Nephron progenitor cell (in vitro differentiated cells): ENCODE measurements at regions not wholly inside any gene's neighbourhood (a gene's known extent, or its start where the extent isn't known, plus 50 kb on each side); places are given as distances from the start of the nearest gene placed in this dataset.

Source experiments
- DNase-seq: peaks from one replicate; pipeline ENCODE4 v3.0.0; 2021
- H3K27ac Mint-ChIP-seq: 2 replicates; pipeline ENCODE4 v1.8.0; 2021; ENCODE audit warnings: mild to moderate bottlenecking, moderate library complexity, mixed read lengths
- H3K27me3 Mint-ChIP-seq: 2 replicates; pipeline ENCODE4 v1.8.0; 2021; ENCODE audit warnings: mild to moderate bottlenecking, low read depth, mixed read lengths; ENCODE audit not compliant: poor library complexity
- H3K36me3 Mint-ChIP-seq: 2 replicates; pipeline ENCODE4 v1.8.0; 2021; ENCODE audit warnings: low read depth, mixed read lengths
- H3K4me1 Mint-ChIP-seq: 2 replicates; pipeline ENCODE4 v1.8.0; 2021; ENCODE audit warnings: mixed read lengths
- H3K4me3 Mint-ChIP-seq: 2 replicates; pipeline ENCODE4 v1.8.0; 2021; ENCODE audit warnings: mild to moderate bottlenecking, moderate library complexity, mixed read lengths
- H3K9me3 Mint-ChIP-seq: 2 replicates; pipeline ENCODE4 v1.8.0; 2021; ENCODE audit warnings: mild to moderate bottlenecking, moderate library complexity, mixed read lengths
- CTCF ChIP-seq: fragments of 200-600 bp; sonication (generic); IDR thresholded peaks from 2 replicates; pipeline ENCODE4 v1.5.0; 2021; ENCODE audit warnings: antibody characterized with exemption

DNA sequence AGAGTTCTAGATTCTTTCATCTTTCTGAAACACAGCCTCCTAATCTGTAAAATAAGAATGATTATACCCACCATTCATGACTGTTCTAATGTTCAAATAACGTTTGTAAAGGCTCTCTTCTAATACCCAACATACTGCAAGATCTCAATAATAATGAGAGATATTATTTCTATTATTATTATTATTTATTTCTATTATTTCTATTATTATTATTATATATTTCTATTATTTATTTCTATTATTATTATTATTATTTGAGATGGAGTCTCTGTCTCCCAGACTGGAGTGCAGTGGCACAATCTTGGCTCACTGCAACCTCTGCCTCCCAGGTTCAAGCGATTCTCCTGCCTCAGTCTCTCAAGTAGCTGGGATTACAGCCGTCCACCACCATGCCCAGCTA lies 395.5 kb downstream of the EFNB2 start:
- H3K9me3 Mint-ChIP-seq = peaks cover 12% of the 10 kb centered on the region
- H3K4me1 Mint-ChIP-seq = peaks cover 16% of the 10 kb centered on the region
- H3K36me3 Mint-ChIP-seq = peaks cover 5% of the 10 kb centered on the region
- H3K27ac Mint-ChIP-seq = no peak overlapping the region
- no peak overlapping the region for H3K4me3 Mint-ChIP-seq
- no peak for DNase-seq
- no peaks in the 10 kb centered on the region for H3K27me3 Mint-ChIP-seq
- no peak for TF ChIP-seq CTCF

DNA sequence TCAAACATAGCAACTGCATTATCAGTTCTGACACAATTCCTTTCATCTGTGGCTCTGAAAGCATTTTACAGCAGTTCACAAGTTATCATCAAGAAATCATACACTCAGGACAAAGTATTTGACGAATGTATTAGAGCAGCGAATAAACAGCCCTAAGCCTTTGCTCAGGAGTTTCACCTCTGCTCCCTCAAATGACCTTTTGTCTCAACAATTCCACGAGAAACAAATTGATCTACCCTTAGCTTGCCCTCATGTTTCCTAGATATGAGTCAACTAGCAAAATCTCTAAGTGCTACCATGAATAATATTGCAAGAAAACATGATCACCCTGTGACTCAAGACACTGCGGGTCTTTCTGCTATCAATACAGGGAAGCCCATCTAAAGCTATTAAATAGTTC lies 396.1 kb downstream of the EFNB2 start:
- H3K4me1 Mint-ChIP-seq = peaks cover 10% of the 10 kb centered on the region
- no peak for TF ChIP-seq CTCF
- no peak overlapping the region for H3K4me3 Mint-ChIP-seq
- H3K27me3 Mint-ChIP-seq = no peaks in the 10 kb centered on the region
- H3K9me3 Mint-ChIP-seq = peaks cover 16% of the 10 kb centered on the region
- DNase-seq = no peak
- peaks cover 8% of the 10 kb centered on the region for H3K36me3 Mint-ChIP-seq
- no peak overlapping the region for H3K27ac Mint-ChIP-seq

DNA sequence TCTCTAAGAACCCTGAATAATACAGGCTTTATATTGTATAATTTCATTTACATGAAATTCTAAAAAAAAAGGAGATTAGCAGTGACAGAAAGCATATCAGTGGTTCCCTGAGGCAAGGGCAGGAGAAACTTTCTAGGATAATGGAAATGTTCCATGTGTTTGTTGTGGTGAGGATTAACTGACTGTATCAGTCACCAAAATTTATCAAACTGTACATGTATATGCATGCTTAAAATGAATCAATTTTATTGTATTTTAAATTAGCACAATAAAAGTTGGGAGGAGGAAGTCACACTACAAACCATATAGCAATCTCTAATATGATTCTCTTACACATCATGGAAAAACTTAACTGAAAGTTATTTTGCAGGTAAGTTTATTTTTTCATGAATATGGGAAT lies 396.8 kb downstream of the EFNB2 start:
- no peak overlapping the region for H3K4me3 Mint-ChIP-seq
- no peaks in the 10 kb centered on the region for H3K27me3 Mint-ChIP-seq
- H3K4me1 Mint-ChIP-seq = peaks cover 5% of the 10 kb centered on the region
- no peak for DNase-seq
- peaks cover 24% of the 10 kb centered on the region for H3K9me3 Mint-ChIP-seq
- no peak for TF ChIP-seq CTCF
- H3K27ac Mint-ChIP-seq = no peak overlapping the region
- H3K36me3 Mint-ChIP-seq = peaks cover 15% of the 10 kb centered on the region

GRCh38 chr13:106133025-106133424 lies 402.4 kb downstream of the EFNB2 start:
- TF ChIP-seq CTCF = no peak
- H3K27ac Mint-ChIP-seq = no peak overlapping the region

DNA sequence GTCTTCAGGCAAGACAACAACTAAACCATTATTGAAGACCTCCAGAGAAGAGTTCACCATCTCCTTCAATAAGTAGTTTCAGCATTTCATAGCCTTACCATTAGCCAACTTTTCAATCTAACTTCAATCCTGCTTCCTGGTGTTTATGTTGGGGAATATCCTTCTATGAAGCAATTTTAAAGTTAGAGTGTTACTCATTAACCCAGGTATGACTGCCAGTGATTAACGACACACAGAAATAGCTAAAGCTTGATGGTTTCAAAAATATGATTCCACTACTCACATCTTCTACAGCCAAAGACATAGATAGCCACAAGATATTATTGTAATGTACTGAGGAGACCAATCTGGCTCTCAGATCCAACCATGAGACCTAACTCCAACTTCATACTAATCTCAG lies 403.2 kb downstream of the EFNB2 start:
- no peak for DNase-seq
- Mint-ChIP-seq H3K4me1 (no peaks in the 10 kb centered on the region), H3K4me3 (no peak overlapping the region), H3K27me3 (no peaks in the 10 kb centered on the region), H3K36me3 (peaks cover 36% of the 10 kb centered on the region), H3K27ac (no peak overlapping the region), H3K9me3 (peaks cover 58% of the 10 kb centered on the region)
- no peak for TF ChIP-seq CTCF

More at GRCh38 chr13:106133025-106133424, 402.4 kb downstream of the EFNB2 start:
- Mint-ChIP-seq H3K4me3 (no peak overlapping the region), H3K9me3 (peaks cover 55% of the 10 kb centered on the region), H3K27me3 (no peaks in the 10 kb centered on the region), H3K4me1 (no peaks in the 10 kb centered on the region), H3K36me3 (peaks cover 31% of the 10 kb centered on the region)
- no peak for DNase-seq

DNA sequence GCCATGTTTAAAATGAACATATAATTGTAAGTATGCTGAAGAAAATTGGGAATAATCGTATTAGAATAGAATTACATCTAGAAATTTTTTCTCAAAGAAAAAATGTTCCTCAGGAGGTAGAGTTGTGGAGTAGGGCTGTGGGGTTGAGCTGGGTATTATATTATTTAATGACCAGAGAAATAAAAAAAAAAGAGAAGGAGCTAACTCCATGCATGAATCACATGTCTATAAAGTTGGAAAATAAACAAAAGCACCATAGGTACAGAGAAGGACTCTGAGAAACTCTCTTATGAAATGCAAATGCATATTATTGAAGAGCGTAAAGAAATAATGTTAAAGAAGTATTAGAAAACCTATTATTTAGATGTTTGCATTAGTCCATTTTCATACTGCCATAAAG lies 405.5 kb downstream of the EFNB2 start:
- H3K4me3 Mint-ChIP-seq = no peak overlapping the region
- no peak for DNase-seq
- peaks cover 4% of the 10 kb centered on the region for H3K27me3 Mint-ChIP-seq
- no peak for TF ChIP-seq CTCF
- no peaks in the 10 kb centered on the region for H3K4me1 Mint-ChIP-seq
- peaks cover 31% of the 10 kb centered on the region for H3K36me3 Mint-ChIP-seq
- no peak overlapping the region for H3K27ac Mint-ChIP-seq
- peaks cover 49% of the 10 kb centered on the region for H3K9me3 Mint-ChIP-seq
